ENCODE measurements at regions not wholly inside any gene's neighbourhood (a gene's known extent, or its start where the extent isn't known, plus 50 kb on each side); places are given as distances from the start of the nearest gene placed in this dataset.

DNA sequence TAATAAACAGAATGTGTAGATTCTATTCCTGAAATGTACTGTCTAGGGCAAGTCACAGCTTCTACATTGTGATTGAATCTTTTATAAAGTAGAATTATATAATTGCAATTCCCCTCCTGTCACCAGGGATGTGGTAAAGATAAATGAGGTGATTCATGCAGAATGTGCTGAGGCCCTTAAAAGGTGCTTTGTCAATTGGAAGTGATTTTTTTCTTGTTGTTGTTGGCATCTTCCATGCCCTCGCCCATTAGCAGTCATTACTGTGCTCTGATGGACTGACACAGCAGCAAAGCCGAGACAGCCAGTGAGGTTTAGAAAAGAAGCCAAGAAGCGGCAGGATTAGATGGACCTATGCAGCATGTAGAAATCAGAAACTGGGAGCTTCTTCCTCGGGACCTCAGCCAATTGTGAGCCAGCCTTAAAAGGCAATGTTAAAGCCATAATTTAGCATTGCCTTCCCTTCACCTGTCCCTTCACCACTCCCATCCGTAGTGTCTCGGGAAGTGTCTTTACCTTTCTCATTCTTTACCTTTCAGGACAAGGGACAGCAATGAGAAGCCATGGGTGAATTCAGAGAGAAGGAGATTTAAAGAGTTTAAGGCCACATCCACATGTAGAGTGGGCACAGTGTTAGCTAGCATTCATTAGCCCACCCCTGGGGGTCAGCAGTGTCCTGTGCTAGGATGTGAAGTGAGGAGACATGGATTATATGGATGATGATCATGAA, 257.8 kb downstream of the PLK2 start:
- POLR2A ChIA-PET: no interaction called here
- no peak for DNase-seq (ENCODE audit: low read depth)

DNA sequence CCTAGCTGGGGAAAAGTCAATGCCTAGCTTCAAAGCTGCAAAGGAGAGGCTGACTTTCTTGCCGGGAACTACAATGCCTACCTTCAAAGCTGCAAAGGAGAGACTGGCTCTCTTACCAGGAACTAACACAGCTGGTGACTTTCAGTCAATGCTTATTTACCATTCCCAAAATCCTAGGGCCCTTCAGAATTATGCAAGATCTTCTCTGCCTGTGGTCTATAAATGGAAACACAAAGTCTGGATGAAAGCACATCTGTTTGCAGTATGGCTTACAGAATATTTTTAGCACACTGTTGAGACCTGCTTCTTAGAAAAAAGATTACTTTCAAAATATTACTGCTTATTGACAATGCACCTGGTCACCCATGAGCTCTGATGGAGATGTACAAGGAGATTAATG, 259.4 kb downstream of the PLK2 start:
- no peaks in the 10 kb centered on the region for H3K27me3 ChIP-seq (ENCODE audit: control insufficient read depth, insufficient read depth, low read length)
- TF ChIP-seq, protein P1, sequence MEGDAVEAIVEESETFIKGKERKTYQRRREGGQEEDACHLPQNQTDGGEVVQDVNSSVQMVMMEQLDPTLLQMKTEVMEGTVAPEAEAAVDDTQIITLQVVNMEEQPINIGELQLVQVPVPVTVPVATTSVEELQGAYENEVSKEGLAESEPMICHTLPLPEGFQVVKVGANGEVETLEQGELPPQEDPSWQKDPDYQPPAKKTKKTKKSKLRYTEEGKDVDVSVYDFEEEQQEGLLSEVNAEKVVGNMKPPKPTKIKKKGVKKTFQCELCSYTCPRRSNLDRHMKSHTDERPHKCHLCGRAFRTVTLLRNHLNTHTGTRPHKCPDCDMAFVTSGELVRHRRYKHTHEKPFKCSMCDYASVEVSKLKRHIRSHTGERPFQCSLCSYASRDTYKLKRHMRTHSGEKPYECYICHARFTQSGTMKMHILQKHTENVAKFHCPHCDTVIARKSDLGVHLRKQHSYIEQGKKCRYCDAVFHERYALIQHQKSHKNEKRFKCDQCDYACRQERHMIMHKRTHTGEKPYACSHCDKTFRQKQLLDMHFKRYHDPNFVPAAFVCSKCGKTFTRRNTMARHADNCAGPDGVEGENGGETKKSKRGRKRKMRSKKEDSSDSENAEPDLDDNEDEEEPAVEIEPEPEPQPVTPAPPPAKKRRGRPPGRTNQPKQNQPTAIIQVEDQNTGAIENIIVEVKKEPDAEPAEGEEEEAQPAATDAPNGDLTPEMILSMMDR (IDR thresholded peaks at IDR 0.05; ENCODE audit: insufficient read depth, low read depth, low read length): no peak
- H3K4me3 ChIP-seq (ENCODE audit: low read depth, low read length): no peak overlapping the region
- POLR2A ChIA-PET: no interaction called here
- H3K36me3 ChIP-seq (ENCODE audit: control insufficient read depth, insufficient read depth, low read length): no peaks in the 10 kb centered on the region
- CTCF ChIA-PET: interaction anchor here (0.8 kb wide), 2 partner anchors 14 to 16 kb away, joined by 3 to 4 read pairs; no protein-coding TSS in a partner anchor
- DNase-seq (ENCODE audit: low read depth): no peak

More for the DNA sequence above, 257.8 kb downstream of the PLK2 start:
- TF ChIP-seq, protein P1 (IDR thresholded peaks at IDR 0.05; ENCODE audit: insufficient read depth, low read depth, low read length): no peak
- Histone ChIP-seq H3K4me3 (ENCODE audit: low read depth, low read length) (no peak overlapping the region), H3K36me3 (ENCODE audit: control insufficient read depth, insufficient read depth, low read length) (no peaks in the 10 kb centered on the region), H3K27me3 (ENCODE audit: control insufficient read depth, insufficient read depth, low read length) (no peaks in the 10 kb centered on the region)
- CTCF ChIA-PET: no interaction called here

DNA sequence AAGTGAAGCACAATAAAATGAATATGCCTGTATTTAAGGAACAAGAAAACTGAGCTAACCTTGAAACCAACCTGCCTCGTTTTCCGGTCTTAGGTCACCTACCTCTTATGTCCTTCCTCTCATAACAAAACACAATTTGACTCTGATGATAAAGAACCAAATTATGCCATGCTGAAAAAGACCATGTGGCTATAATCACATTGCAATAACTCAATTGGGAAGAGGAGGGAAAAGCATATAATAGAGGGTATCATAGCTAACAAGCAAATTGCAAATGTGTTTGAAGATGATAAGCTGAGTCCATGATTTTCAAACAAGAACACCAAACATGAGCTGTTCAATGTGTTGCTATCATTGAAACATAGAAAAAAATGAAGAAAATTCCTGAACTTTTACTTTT, 260.8 kb downstream of the PLK2 start:
- TF ChIP-seq, protein P1 (IDR thresholded peaks at IDR 0.05; ENCODE audit: insufficient read depth, low read depth, low read length): no peak

DNA sequence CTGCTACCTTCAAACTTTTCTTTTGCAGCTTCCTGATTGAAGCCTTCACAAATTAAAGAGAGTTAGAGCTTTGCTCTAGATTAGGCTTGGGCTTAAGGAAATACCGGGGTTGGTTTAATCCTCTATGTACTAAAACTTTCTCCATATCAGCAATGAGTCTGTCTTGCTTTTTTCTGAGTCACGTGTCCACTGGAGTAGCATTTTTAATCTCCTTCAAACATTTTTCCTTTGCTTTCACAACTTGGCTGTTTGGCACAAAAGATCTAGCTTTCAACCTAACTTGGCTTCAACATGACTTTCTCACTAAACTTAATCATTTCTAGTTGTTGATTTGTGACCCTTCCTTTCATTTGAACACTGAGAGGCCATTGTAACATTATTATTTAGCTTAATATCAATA, 261.6 kb downstream of the PLK2 start:
- no peak for DNase-seq (ENCODE audit: low read depth)
- POLR2A ChIA-PET: no interaction called here
- H3K4me3 ChIP-seq (ENCODE audit: low read depth, low read length): no peak overlapping the region
- TF ChIP-seq, protein P1 (IDR thresholded peaks at IDR 0.05; ENCODE audit: insufficient read depth, low read depth, low read length): no peak
- no peaks in the 10 kb centered on the region for H3K36me3 ChIP-seq (ENCODE audit: control insufficient read depth, insufficient read depth, low read length)
- no peaks in the 10 kb centered on the region for H3K27me3 ChIP-seq (ENCODE audit: control insufficient read depth, insufficient read depth, low read length)
- CTCF ChIA-PET: no interaction called here

More for the DNA sequence above, 260.8 kb downstream of the PLK2 start:
- Histone ChIP-seq H3K4me3 (ENCODE audit: low read depth, low read length) (no peak overlapping the region), H3K27me3 (ENCODE audit: control insufficient read depth, insufficient read depth, low read length) (no peaks in the 10 kb centered on the region), H3K36me3 (ENCODE audit: control insufficient read depth, insufficient read depth, low read length) (no peaks in the 10 kb centered on the region)
- no peak for DNase-seq (ENCODE audit: low read depth)
- ChIA-PET CTCF (interaction anchor here (1.0 kb wide), 1 partner anchor 9 kb away, joined by 3 read pairs; no protein-coding TSS in a partner anchor), POLR2A (no interaction called here)

DNA sequence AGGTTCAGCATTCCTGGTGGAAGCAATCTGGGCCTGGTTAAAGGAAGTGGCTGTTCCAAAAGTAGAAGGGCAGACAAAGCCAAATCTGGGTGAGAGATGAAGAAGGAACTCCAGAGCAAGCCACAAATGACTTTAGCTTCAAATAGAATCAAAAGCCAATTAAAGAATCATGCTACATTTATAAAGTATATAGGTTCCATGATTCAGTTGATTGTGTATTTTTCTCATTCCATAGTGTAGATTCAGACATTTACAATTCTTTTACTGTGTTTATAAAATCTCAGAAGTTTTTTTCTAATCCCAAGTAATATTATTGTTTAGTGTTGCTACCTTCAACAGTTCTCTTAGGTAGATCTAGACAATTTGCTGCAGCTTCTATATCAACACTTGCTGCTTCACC, 262.0 kb downstream of the PLK2 start:
- no peak for DNase-seq (ENCODE audit: low read depth)
- no peaks in the 10 kb centered on the region for H3K36me3 ChIP-seq (ENCODE audit: control insufficient read depth, insufficient read depth, low read length)
- H3K27me3 ChIP-seq (ENCODE audit: control insufficient read depth, insufficient read depth, low read length): no peaks in the 10 kb centered on the region
- ChIA-PET POLR2A (no interaction called here), CTCF (interaction anchor here (0.7 kb wide), 1 partner anchor 8 kb away, joined by 3 read pairs; no protein-coding TSS in a partner anchor)
- H3K4me3 ChIP-seq (ENCODE audit: low read depth, low read length): no peak overlapping the region
- TF ChIP-seq, protein P1 (IDR thresholded peaks at IDR 0.05; ENCODE audit: insufficient read depth, low read depth, low read length): no peak

Data from BJ (cell line).